Neuronal stem cell (in vitro differentiated cells): ENCODE measurements at regions not wholly inside any gene's neighbourhood (a gene's known extent, or its start where the extent isn't known, plus 50 kb on each side); places are given as distances from the start of the nearest gene placed in this dataset.

Experiments
- DNase-seq: peaks from one replicate; pipeline ENCODE4 v3.0.0-alpha.2; 2013; ENCODE audit warnings: low spot score
- H2AFZ ChIP-seq: one replicate; pipeline ENCODE4 v1.6.1; 2013; ENCODE audit warnings: mild to moderate bottlenecking, low read length, inconsistent platforms
- H2AK5ac ChIP-seq: 2 replicates; pipeline ENCODE4 v1.6.1; 2013; ENCODE audit warnings: low read depth, mild to moderate bottlenecking, inconsistent platforms, low read length, moderate library complexity, mixed read lengths
- H2BK120ac ChIP-seq: 2 replicates; pipeline ENCODE4 v1.6.1; 2013; ENCODE audit warnings: low read depth, mild to moderate bottlenecking, inconsistent platforms, low read length, moderate library complexity, mixed read lengths
- H2BK12ac ChIP-seq: one replicate; pipeline ENCODE4 v1.6.1; 2013; ENCODE audit warnings: low read length, inconsistent platforms
- H2BK15ac ChIP-seq: 2 replicates; pipeline ENCODE4 v1.6.1; 2013; ENCODE audit warnings: mild to moderate bottlenecking, low read length, inconsistent platforms, mixed read lengths
- H2BK5ac ChIP-seq: one replicate; pipeline ENCODE4 v1.6.1; 2013; ENCODE audit warnings: inconsistent platforms, mild to moderate bottlenecking, low read length, moderate library complexity
- H3K14ac ChIP-seq: one replicate; pipeline ENCODE4 v1.6.1; 2013; ENCODE audit warnings: low read length, inconsistent platforms
- H3K18ac ChIP-seq: 2 replicates; pipeline ENCODE4 v1.6.1; 2013; ENCODE audit warnings: low read length, inconsistent platforms
- H3K23ac ChIP-seq: 2 replicates; pipeline ENCODE4 v1.6.1; 2013; ENCODE audit warnings: low read depth, mild to moderate bottlenecking, mixed read lengths, low read length, inconsistent platforms; ENCODE audit not compliant: poor library complexity
- H3K27ac ChIP-seq: replicated peaks from 3 replicates; pipeline ENCODE4 v1.5.1; 2013; ENCODE audit warnings: low read length, inconsistent platforms
- H3K27me3 ChIP-seq, 3 experiments: 2 replicates each; pipeline ENCODE4 v1.6.1; 2013; ENCODE audit warnings: low read length in 3 of 3, mild to moderate bottlenecking in 2 of 3, inconsistent platforms in 1 of 3, low read depth in 1 of 3, mixed read lengths in 1 of 3, moderate library complexity in 1 of 3; ENCODE audit not compliant: control insufficient read depth in 3 of 3, insufficient read depth in 3 of 3
- H3K36me3 ChIP-seq, 2 donors: replicated peaks in 1 of 2; 2 replicates each; pipeline ENCODE4 v1.6.1; 2013; ENCODE audit warnings: low read length in 2 of 2; ENCODE audit not compliant: control insufficient read depth in 2 of 2, insufficient read depth in 2 of 2
- H3K4ac ChIP-seq: 2 replicates; pipeline ENCODE4 v1.6.1; 2013; ENCODE audit warnings: inconsistent platforms, mild to moderate bottlenecking, low read length, moderate library complexity
- H3K4me1 ChIP-seq, 2 donors: 1 replicate in 1 of 2; 2 replicates in 1 of 2; pipeline ENCODE4 v1.6.1; 2013; ENCODE audit warnings: low read length in 2 of 2, low read depth in 1 of 2; ENCODE audit not compliant: control insufficient read depth in 2 of 2, insufficient read depth in 1 of 2
- H3K4me2 ChIP-seq: one replicate; pipeline ENCODE4 v1.6.1; 2013; ENCODE audit warnings: mild to moderate bottlenecking, low read length, inconsistent platforms; ENCODE audit not compliant: insufficient read depth, poor library complexity, severe bottlenecking
- H3K4me3 ChIP-seq, 2 donors: 2 replicates each; pipeline ENCODE4 v1.5.1; 2013; ENCODE audit warnings: low read length in 2 of 2, mild to moderate bottlenecking in 2 of 2, inconsistent platforms in 1 of 2, moderate library complexity in 1 of 2
- H3K79me1 ChIP-seq: one replicate; pipeline ENCODE4 v1.6.1; 2013; ENCODE audit warnings: low read depth, mild to moderate bottlenecking, inconsistent platforms, low read length, moderate library complexity
- H3K9ac ChIP-seq: one replicate; pipeline ENCODE4 v1.6.1; 2013; ENCODE audit warnings: mild to moderate bottlenecking, low read depth, low read length, inconsistent platforms; ENCODE audit not compliant: poor library complexity
- H3K9me3 ChIP-seq, 2 donors: replicated peaks in 1 of 2; 2 replicates each; pipeline versions ENCODE3 to v1.6.1; 2013; ENCODE audit warnings: low read length in 2 of 2, mild to moderate bottlenecking in 2 of 2, inconsistent platforms in 1 of 2, low read depth in 1 of 2, mixed read lengths in 1 of 2, moderate library complexity in 1 of 2; ENCODE audit not compliant: control insufficient read depth in 2 of 2, insufficient read depth in 1 of 2
- H4K8ac ChIP-seq: one replicate; pipeline ENCODE4 v1.6.1; 2013; ENCODE audit warnings: low read depth, mild to moderate bottlenecking, inconsistent platforms, low read length, moderate library complexity
- H4K91ac ChIP-seq: one replicate; pipeline ENCODE4 v1.6.1; 2013; ENCODE audit warnings: low read length, low read depth, mild to moderate bottlenecking, inconsistent platforms; ENCODE audit not compliant: poor library complexity
- WGBS, 2 donors: extraction: QIAGEN DNeasy Blood & Tissue Kit; methylation state at CpG; one replicate each; pipeline ENCODE4 v1.1.7; 2013; ENCODE audit warnings: missing lambda C conversion rate in 2 of 2, mixed read lengths in 1 of 2; ENCODE audit not compliant: insufficient read length in 2 of 2, insufficient replicate concordance in 1 of 2; ENCODE audit errors: extremely low coverage in 2 of 2; 5-methylcytosine and 5-hydroxymethylcytosine counted together

GRCh38 chr4:38203609-38204008 lies 243.4 kb downstream of the PTTG2 start:
- peaks cover 0 to 14% (median 0%) of the 10 kb centered on the region in 3 experiments for H3K27me3 ChIP-seq
- no CpG with 5 or more reads among the region's 3 CpGs for WGBS, 2 donors
- no peak for DNase-seq

GRCh38 chr4:38204339-38205035 lies 244.3 kb downstream of the PTTG2 start:
- DNase-seq, result no peak
- Histone ChIP-seq H3K4me3 (no peak overlapping the region), H4K8ac (no peak overlapping the region), H3K27ac (no peak overlapping the region), H3K79me1 (no peaks in the 10 kb centered on the region), H3K23ac (no peak overlapping the region), H2BK5ac (no peak overlapping the region), H3K9me3 (no peaks in the 10 kb centered on the region), H3K4ac (no peak overlapping the region), H2AK5ac (no peak overlapping the region), H3K4me1 (no peaks in the 10 kb centered on the region), H3K9ac (no peak overlapping the region), H3K27me3 (peaks cover 0 to 11% (median 0%) of the 10 kb centered on the region in 3 experiments), H2AFZ (no peak overlapping the region), H3K14ac (no peak overlapping the region), H3K36me3 (no peaks in the 10 kb centered on the region), H3K18ac (no peak overlapping the region), H3K4me2 (no peak overlapping the region), H2BK120ac (no peak overlapping the region), H2BK12ac (no peak overlapping the region), H4K91ac (no peak overlapping the region), H2BK15ac (no peak overlapping the region)
- no CpG with 5 or more reads among the region's 9 CpGs for WGBS, 2 donors

More at GRCh38 chr4:38203609-38204008, 243.4 kb downstream of the PTTG2 start:
- Histone ChIP-seq H3K9me3 (no peaks in the 10 kb centered on the region), H4K8ac (no peak overlapping the region), H2BK12ac (no peak overlapping the region), H3K9ac (no peak overlapping the region), H3K4me2 (no peak overlapping the region), H3K36me3 (no peaks in the 10 kb centered on the region), H3K79me1 (no peaks in the 10 kb centered on the region), H3K4me1 (no peaks in the 10 kb centered on the region), H3K4me3 (no peak overlapping the region), H3K14ac (no peak overlapping the region), H4K91ac (no peak overlapping the region), H2AFZ (no peak overlapping the region), H2BK120ac (no peak overlapping the region), H2BK5ac (no peak overlapping the region), H2AK5ac (no peak overlapping the region), H2BK15ac (no peak overlapping the region), H3K18ac (no peak overlapping the region), H3K4ac (no peak overlapping the region), H3K23ac (no peak overlapping the region), H3K27ac (no peak overlapping the region)

- Histone ChIP-seq H3K4me2 (no peak overlapping the region), H2AFZ (no peak overlapping the region), H3K79me1 (no peaks in the 10 kb centered on the region), H2BK15ac (no peak overlapping the region), H3K4me1 (no peaks in the 10 kb centered on the region), H2BK120ac (no peak overlapping the region), H3K9me3 (no peaks in the 10 kb centered on the region), H2BK12ac (no peak overlapping the region), H3K27ac (no peak overlapping the region), H3K18ac (no peak overlapping the region), H3K14ac (no peak overlapping the region), H3K9ac (no peak overlapping the region), H4K8ac (no peak overlapping the region), H2AK5ac (no peak overlapping the region), H4K91ac (no peak overlapping the region), H3K4ac (no peak overlapping the region), H3K27me3 (peaks cover 0 to 4% (median 0%) of the 10 kb centered on the region in 3 experiments), H3K36me3 (no peaks in the 10 kb centered on the region), H3K4me3 (no peak overlapping the region), H3K23ac (no peak overlapping the region), H2BK5ac (no peak overlapping the region)
- WGBS, 2 donors, result no CpG with 5 or more reads among the region's 3 CpGs
- DNase-seq, result no peak
Observed at GRCh38 chr4:38205261-38205660, 245.1 kb downstream of the PTTG2 start.

- peaks cover 0 to 3% (median 0%) of the 10 kb centered on the region in 3 experiments for H3K27me3 ChIP-seq
- H3K4me3 ChIP-seq, result no peak overlapping the region
- H2BK15ac ChIP-seq, result no peak overlapping the region
- no peaks in the 10 kb centered on the region for H3K4me1 ChIP-seq
- H3K79me1 ChIP-seq, result no peaks in the 10 kb centered on the region
- no peak overlapping the region for H2BK120ac ChIP-seq
- no peak overlapping the region for H3K9ac ChIP-seq
- peaks cover 0 to 2% of the 10 kb centered on the region in 2 donors for H3K9me3 ChIP-seq
- no peak for DNase-seq
- no peak overlapping the region for H3K4ac ChIP-seq
- H4K91ac ChIP-seq, result no peak overlapping the region
- H2BK5ac ChIP-seq, result no peak overlapping the region
- no peak overlapping the region for H3K27ac ChIP-seq
- no peak overlapping the region for H3K23ac ChIP-seq
- no peak overlapping the region for H2AK5ac ChIP-seq
- no peak overlapping the region for H2BK12ac ChIP-seq
- no peak overlapping the region for H3K14ac ChIP-seq
- no peak overlapping the region for H2AFZ ChIP-seq
- no CpG with 5 or more reads among the region's 2 CpGs for WGBS, 2 donors
- H3K4me2 ChIP-seq, result no peak overlapping the region
- H4K8ac ChIP-seq, result no peak overlapping the region
- no peak overlapping the region for H3K18ac ChIP-seq
- no peaks in the 10 kb centered on the region for H3K36me3 ChIP-seq
Observed at GRCh38 chr4:38207110-38207457, 246.9 kb downstream of the PTTG2 start.
